ENCODE measurements at regions not wholly inside any gene's neighbourhood (a gene's known extent, or its start where the extent isn't known, plus 50 kb on each side); places are given as distances from the start of the nearest gene placed in this dataset.
"Not testable (repeated sequence)": the region's sequence is repeated elsewhere in the genome, so short reads cannot be mapped to it uniquely, and the experiment has no call there.

GRCh38 chr18:67455890-67456501 lies 60.5 kb downstream of the DSEL start:
- no peak for DNase-seq

- DNase-seq, result no peak
These were observed 62.6 kb downstream of the DSEL start for GRCh38 chr18:67453901-67454300.

- no peak for DNase-seq
These were observed 64.6 kb downstream of the DSEL start for GRCh38 chr18:67451960-67452359.

- DNase-seq, result not testable (repeated sequence)
These were observed 65.4 kb downstream of the DSEL start for GRCh38 chr18:67451101-67451500.

- DNase-seq, result no peak
These were observed 82.5 kb downstream of the DSEL start for GRCh38 chr18:67433971-67434370.

- DNase-seq, result no peak
These were observed 83.7 kb downstream of the DSEL start for GRCh38 chr18:67432806-67433205.

GRCh38 chr18:67428805-67429204 lies 87.7 kb downstream of the DSEL start:
- DNase-seq, result no peak

GRCh38 chr18:67428158-67428557 lies 88.4 kb downstream of the DSEL start:
- DNase-seq, result no peak

GRCh38 chr18:67426486-67426885 lies 90.0 kb downstream of the DSEL start:
- no peak for DNase-seq

- no peak for DNase-seq
These were observed 90.8 kb downstream of the DSEL start for GRCh38 chr18:67425672-67426071.

- no peak for DNase-seq
These were observed 94.9 kb downstream of the DSEL start for GRCh38 chr18:67421651-67422050.

GRCh38 chr18:67417864-67418523 lies 98.5 kb downstream of the DSEL start:
- no peak for DNase-seq

GRCh38 chr18:67411116-67411515 lies 105.4 kb downstream of the DSEL start:
- no peak for DNase-seq

GRCh38 chr18:67410075-67411070 lies 106.1 kb downstream of the DSEL start:
- no peak for DNase-seq

GRCh38 chr18:67408240-67408639 lies 108.3 kb downstream of the DSEL start:
- DNase-seq, result no peak

- DNase-seq, result no peak
These were observed 109.8 kb downstream of the DSEL start for GRCh38 chr18:67406714-67407113.

GRCh38 chr18:67402543-67402942 lies 114.0 kb downstream of the DSEL start:
- no peak for DNase-seq

- DNase-seq, result no peak
These were observed 115.9 kb downstream of the DSEL start for GRCh38 chr18:67400502-67401117.

GRCh38 chr18:67386032-67386431 lies 130.5 kb downstream of the DSEL start:
- no peak for DNase-seq

- no peak for DNase-seq
These were observed 131.1 kb downstream of the DSEL start for GRCh38 chr18:67385455-67385854.

GRCh38 chr18:67384057-67384456 lies 132.5 kb downstream of the DSEL start:
- not testable (repeated sequence) for DNase-seq

GRCh38 chr18:67381608-67382150 lies 134.8 kb downstream of the DSEL start:
- no peak for DNase-seq

- DNase-seq, result no peak
These were observed 135.7 kb downstream of the DSEL start for GRCh38 chr18:67380867-67381266.

All from SHP77 treated with DMSO at 0.1 percent for 48 hours (cell line).